ENCODE measurements at regions not wholly inside any gene's neighbourhood (a gene's known extent, or its start where the extent isn't known, plus 50 kb on each side); places are given as distances from the start of the nearest gene placed in this dataset.

GRCh38 chr4:81595798-81596610 is 124.3 kb upstream of the RASGEF1B start:
- TF ChIP-seq CTCF (IDR thresholded peaks at IDR 0.05): no peak
- no peak for TF ChIP-seq POLR2AphosphoS5 (IDR thresholded peaks at IDR 0.05; ENCODE audit: low read depth, low read length)
- TF ChIP-seq REST (IDR thresholded peaks at IDR 0.05; ENCODE audit: insufficient read depth in 1 of 2, low read depth in 2 of 2, low read length in 1 of 2): no peak

Data from Panc1 (cell line).